K562 (cell line): ENCODE measurements at regions not wholly inside any gene's neighbourhood (a gene's known extent, or its start where the extent isn't known, plus 50 kb on each side); places are given as distances from the start of the nearest gene placed in this dataset.

Source experiments
- ATAC-seq: fragments of 200-7000 bp; cut with Tn5 transposase; 3 replicates; pipeline ENCODE4 v1.9.1; 2020; ENCODE audit warnings: moderate library complexity
- BruUV-seq: library from RNA; stranded (reverse); fragments of 400-500 nt; replicated peaks from 2 replicates; lab custom pipeline; 2021; lab: Mats Ljungman, UMichigan
- CTCF ChIA-PET: fragments of 300-600 bp; formaldehyde crosslinking; extraction: SDS; loops from one replicate; lab custom pipeline; 2021; ENCODE audit warnings: low intra/inter-chr PET ratio; lab: Yijun Ruan, JAX
- POLR2A ChIA-PET: fragments of 300-600, 350-650 bp; sonication (Branson Sonifier 250); formaldehyde crosslinking; extraction: SDS; loops from one replicate; lab custom pipeline; 2021; ENCODE audit warnings: antibody characterized with exemption, inconsistent platforms; lab: Yijun Ruan, JAX
- DNase-seq, 4 experiments: peaks; one replicate each; pipeline versions ENCODE4 v3.0.0 to v3.0.0-alpha.2; 2011 to 2018; ENCODE audit warnings: low spot score in 3 of 4, mixed read lengths in 3 of 4; ENCODE audit errors: extremely low read depth in 1 of 4
- FAIRE-seq: peaks from 2 replicates; lab custom pipeline; 2011; peaks lifted over from hg19 to GRCh38; lab: Jason Lieb, UNC
- H2AFZ ChIP-seq: 2 replicates; pipeline ENCODE4 v1.6.0; 2011; ENCODE audit warnings: low read depth, low read length, control low read depth, inconsistent platforms
- H3K27ac ChIP-seq: fragments of 200-600 bp; 3 replicates; pipeline ENCODE4 v1.8.0; 2011; ENCODE audit warnings: low read depth, mild to moderate bottlenecking, control low read depth, inconsistent platforms, low read length, moderate library complexity, mixed read lengths; ENCODE audit errors: extremely low read depth
- H3K27me3 ChIP-seq, 2 experiments: fragments of 300-600 bp in 1 of 2; 2 replicates in 1 of 2; 3 replicates in 1 of 2; pipeline versions ENCODE4 v1.6.0 to v1.8.0; 2011; ENCODE audit warnings: inconsistent platforms in 2 of 2, low read length in 2 of 2, mild to moderate bottlenecking in 1 of 2, mixed read lengths in 1 of 2, moderate library complexity in 1 of 2; ENCODE audit not compliant: control insufficient read depth in 2 of 2, insufficient read depth in 2 of 2
- H3K36me3 ChIP-seq: fragments of 300-600 bp; 3 replicates; pipeline ENCODE4 v1.8.0; 2011; ENCODE audit warnings: mild to moderate bottlenecking, low read length, inconsistent platforms; ENCODE audit not compliant: control insufficient read depth, insufficient read depth
- H3K4me1 ChIP-seq, 2 experiments: fragments of 200-600 bp in 1 of 2; replicated peaks in 1 of 2; 2 replicates in 1 of 2; 3 replicates in 1 of 2; pipeline versions ENCODE4 v1.5.1 to v1.8.0; 2011; ENCODE audit warnings: inconsistent platforms in 2 of 2, low read length in 2 of 2, mild to moderate bottlenecking in 1 of 2, mixed read lengths in 1 of 2, moderate library complexity in 1 of 2; ENCODE audit not compliant: control insufficient read depth in 2 of 2, insufficient read depth in 2 of 2
- H3K4me2 ChIP-seq: 2 replicates; pipeline ENCODE4 v1.6.1; 2011; ENCODE audit warnings: low read length, control low read depth, inconsistent platforms, mixed read lengths; ENCODE audit not compliant: insufficient read depth
- H3K4me3 ChIP-seq: fragments of 200-600 bp; sonication (generic), shearing (Covaris generic); 2 replicates; pipeline ENCODE4 v1.5.1; 2016; ENCODE audit warnings: control low read depth, inconsistent platforms
- H3K79me2 ChIP-seq: fragments of 200-600 bp; 3 replicates; pipeline ENCODE4 v1.8.0; 2011; ENCODE audit warnings: low read length, inconsistent platforms; ENCODE audit not compliant: control insufficient read depth, insufficient read depth
- H3K9ac ChIP-seq, 2 experiments: 2 replicates each; pipeline versions ENCODE4 v1.6.0 to v1.6.1; 2011; ENCODE audit warnings: low read depth in 2 of 2, low read length in 2 of 2, control low read depth in 1 of 2, inconsistent platforms in 1 of 2, mild to moderate bottlenecking in 1 of 2, mixed read lengths in 1 of 2; ENCODE audit not compliant: insufficient read depth in 1 of 2
- H3K9me1 ChIP-seq: one replicate; pipeline ENCODE4 v1.6.0; 2011; ENCODE audit warnings: inconsistent platforms, mild to moderate bottlenecking, low read length, moderate library complexity; ENCODE audit not compliant: control insufficient read depth, insufficient read depth
- H3K9me3 ChIP-seq: replicated peaks from 2 replicates; pipeline ENCODE4 v1.5.1; 2011; ENCODE audit warnings: low read depth, low read length, inconsistent platforms; ENCODE audit not compliant: control insufficient read depth, insufficient read depth
- H4K20me1 ChIP-seq: replicated peaks from 2 replicates; pipeline ENCODE4 v1.6.1; 2011; ENCODE audit warnings: low read length, inconsistent platforms, mixed read lengths; ENCODE audit not compliant: control insufficient read depth, insufficient read depth
- CBFA2T3 ChIP-seq: fragments of 450-650 bp; IDR thresholded peaks from 2 replicates; pipeline ENCODE4 v1.6.1; 2017
- CEBPB ChIP-seq: fragments of 450-650 bp; IDR thresholded peaks from 2 replicates; pipeline ENCODE4 v1.6.1; 2016; ENCODE audit warnings: missing genetic modification characterization, missing compliant biosample characterization
- CEBPG ChIP-seq, 3 experiments: fragments of 200-800 bp in 1 of 3; sonication (Bioruptor generic) in 1 of 3; sonication (generic) in 1 of 3; formaldehyde crosslinking in 1 of 3; IDR thresholded peaks in 2 of 3; conservative IDR thresholded peaks in 1 of 3; 2 replicates each; pipeline versions ENCODE4 v1.6.1 to v1.8.0; 2016 to 2022; ENCODE audit warnings: missing compliant biosample characterization in 2 of 3, missing genetic modification characterization in 2 of 3, mild to moderate bottlenecking in 1 of 3, missing genetic modification reagents in 1 of 3
- KDM5B ChIP-seq: fragments of 200-600 bp; sonication (generic); IDR thresholded peaks from 2 replicates; pipeline ENCODE4 v1.6.1; 2012; ENCODE audit warnings: low read depth, mild to moderate bottlenecking, moderate library complexity, low read length, control low read depth, inconsistent platforms; ENCODE audit not compliant: insufficient replicate concordance
- L3MBTL2 ChIP-seq: fragments of 450-650 bp; IDR thresholded peaks from 2 replicates; pipeline ENCODE4 v1.6.1; 2016; ENCODE audit warnings: mild to moderate bottlenecking, moderate library complexity
- MCM7 ChIP-seq, 2 experiments: fragments of 450-650 bp; IDR thresholded peaks; 2 replicates each; pipeline ENCODE4 v1.6.1; 2016 to 2018
- SMAD3 ChIP-seq: fragments of 450-650 bp; formaldehyde crosslinking; conservative IDR thresholded peaks from 2 replicates; pipeline ENCODE4 v1.4.0; 2020; ENCODE audit warnings: mild to moderate bottlenecking
- TCF3 ChIP-seq: sonication (generic); formaldehyde crosslinking; IDR thresholded peaks from 2 replicates; pipeline ENCODE4 v1.4.0; 2020; ENCODE audit warnings: mild to moderate bottlenecking, missing genetic modification reagents
- TSHZ1 ChIP-seq: fragments of 250-450 bp; sonication (Bioruptor Pico); IDR thresholded peaks from 2 replicates; pipeline ENCODE4 v1.4.0; 2020; ENCODE audit warnings: mild to moderate bottlenecking, moderate library complexity
- ZZZ3 ChIP-seq: fragments of 450-650 bp; IDR thresholded peaks from 2 replicates; pipeline ENCODE4 v1.6.1; 2016; ENCODE audit warnings: antibody characterized with exemption, mild to moderate bottlenecking, moderate library complexity
- WGBS: fragments of 100-300 bp; shearing (Covaris generic); methylation state at CpG from one replicate; pipeline ENCODE4 v1.1.6; 2016; ENCODE audit warnings: low coverage, mixed read lengths; ENCODE audit not compliant: insufficient coverage; ENCODE audit errors: missing lambda C conversion rate; 5-methylcytosine and 5-hydroxymethylcytosine counted together
- in situ Hi-C: fragments of 300-500 bp; cut with MboI; formaldehyde crosslinking; loops from 4 replicates; pipeline ENCODE4 v1.15.0; 2018; ENCODE audit warnings: inconsistent platforms, mixed read lengths
- intact Hi-C: fragments of 100-400 bp; cut with micrococcal nuclease; formaldehyde crosslinking; loops from 2 replicates; pipeline ENCODE4 v1.14.2; 2022

GRCh38 chr2:180893752-180894151 is 86.7 kb upstream of the UBE2E3 start:
- no peak for ATAC-seq
- ChIA-PET CTCF (no interaction called here), POLR2A (interaction anchor here (0.7 kb wide), 1 partner anchor 186 kb away, joined by 3 read pairs; no protein-coding TSS in a partner anchor)
- no peak overlapping the region for H3K27ac ChIP-seq
- H4K20me1 ChIP-seq = no peaks in the 10 kb centered on the region
- TF ChIP-seq CEBPB (tag) = peak; percentile 73
- no peak for TF ChIP-seq L3MBTL2
- no peak for TF ChIP-seq CEBPG (CRISPR knock-in tag; IDR thresholded peaks at IDR 0.05)
- 0 out of 4 replicates have a peak, but pooled peaks of 1 of the 2 experiments have one; percentile 20 for TF ChIP-seq CEBPG (tag; conservative IDR thresholded peaks at IDR 0.05 in 1 of 2, IDR thresholded peaks at IDR 0.05 in 1 of 2)
- TF ChIP-seq, all 486 proteins: peak for 2
- H3K36me3 ChIP-seq = no peaks in the 10 kb centered on the region
- H3K4me1 ChIP-seq = no peaks in the 10 kb centered on the region
- intact Hi-C loops = no loop called here
- 9% methylated on average over 1 of the region's 1 CpG for WGBS
- in situ Hi-C loops = no loop called here
- no peaks in the 10 kb centered on the region for H3K9me1 ChIP-seq
- FAIRE-seq (no peak), DNase-seq (no peak)
- no peaks in the 10 kb centered on the region for H3K79me2 ChIP-seq
- no peak overlapping the region for H3K9ac ChIP-seq
- no peak overlapping the region for H2AFZ ChIP-seq
- H3K27me3 ChIP-seq = no peaks in the 10 kb centered on the region
- BruUV-seq = no TSS peak
- H3K9me3 ChIP-seq = no peaks in the 10 kb centered on the region
- H3K4me2 ChIP-seq = no peak overlapping the region
- no peak overlapping the region for H3K4me3 ChIP-seq

GRCh38 chr2:180892091-180892490 is 88.3 kb upstream of the UBE2E3 start:
- WGBS = 7% methylated on average over 4 of the region's 4 CpGs
- in situ Hi-C loops = no loop called here
- H3K9me3 ChIP-seq = no peaks in the 10 kb centered on the region
- ATAC-seq = no peak
- no peak overlapping the region for H3K4me3 ChIP-seq
- H3K36me3 ChIP-seq = no peaks in the 10 kb centered on the region
- H2AFZ ChIP-seq = no peak overlapping the region
- no peaks in the 10 kb centered on the region for H3K79me2 ChIP-seq
- BruUV-seq = no TSS peak
- TF ChIP-seq TCF3 (CRISPR knock-in tag) (peak; percentile 50), MCM7 (IDR thresholded peaks at IDR 0.05) (no peak), SMAD3 (CRISPR knock-in tag) (no peak), CBFA2T3 (peak; percentile 17; the same call in 1 of the 2 replicates), KDM5B (no peak), ZZZ3 (no peak), TSHZ1 (no peak)
- intact Hi-C loops = no loop called here
- CTCF ChIA-PET = no interaction called here
- no peak overlapping the region for H3K9ac ChIP-seq
- POLR2A ChIA-PET = no interaction called here
- H4K20me1 ChIP-seq = no peaks in the 10 kb centered on the region
- no peaks in the 10 kb centered on the region for H3K9me1 ChIP-seq
- H3K27me3 ChIP-seq = no peaks in the 10 kb centered on the region
- H3K4me1 ChIP-seq = no peaks in the 10 kb centered on the region
- H3K4me2 ChIP-seq = no peak overlapping the region
- H3K27ac ChIP-seq = no peak overlapping the region
- peak in 1 of 4 experiments; percentile 13 for DNase-seq
- no peak for FAIRE-seq
